ENCODE measurements at regions not wholly inside any gene's neighbourhood (a gene's known extent, or its start where the extent isn't known, plus 50 kb on each side); places are given as distances from the start of the nearest gene placed in this dataset.

- Mint-ChIP-seq H3K27ac (no peak overlapping the region), H3K4me3 (no peak overlapping the region), H3K27me3 (no peaks in the 10 kb centered on the region), H3K9me3 (peaks cover 4% of the 10 kb centered on the region), H3K4me1 (no peaks in the 10 kb centered on the region), H3K36me3 (no peaks in the 10 kb centered on the region)
- no peak for ATAC-seq
Observed at GRCh38 chr1:87706779-87707228, 378.1 kb downstream of the LMO4 start.

DNA sequence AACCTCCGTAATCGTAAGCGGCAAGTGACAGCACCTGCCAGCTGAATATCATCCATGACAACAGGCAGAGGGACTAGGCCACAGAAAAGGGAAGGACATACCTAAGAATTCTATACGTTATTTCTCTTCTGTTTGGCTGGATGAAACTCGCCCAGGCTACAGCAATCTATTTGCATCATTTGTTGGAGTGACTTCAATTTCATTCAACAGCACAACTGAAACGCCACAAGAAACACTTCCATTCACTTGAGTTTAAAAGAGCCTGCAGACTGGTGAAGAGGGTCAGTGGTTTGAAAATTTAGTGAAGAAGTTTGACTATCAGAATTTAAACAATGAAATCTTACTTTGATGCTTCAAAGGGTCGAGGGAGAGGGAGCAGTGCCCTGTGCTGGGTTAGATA, 378.7 kb downstream of the LMO4 start:
- no peak overlapping the region for H3K4me3 Mint-ChIP-seq
- H3K36me3 Mint-ChIP-seq, result no peaks in the 10 kb centered on the region
- peaks cover 3% of the 10 kb centered on the region for H3K9me3 Mint-ChIP-seq
- H3K27me3 Mint-ChIP-seq, result no peaks in the 10 kb centered on the region
- no peak overlapping the region for H3K27ac Mint-ChIP-seq
- no peak for ATAC-seq
- no peaks in the 10 kb centered on the region for H3K4me1 Mint-ChIP-seq

- no peak overlapping the region for H3K4me3 Mint-ChIP-seq
- H3K9me3 Mint-ChIP-seq, result peaks cover 3% of the 10 kb centered on the region
- no peaks in the 10 kb centered on the region for H3K27me3 Mint-ChIP-seq
- H3K4me1 Mint-ChIP-seq, result peaks cover 7% of the 10 kb centered on the region
- no peak overlapping the region for H3K27ac Mint-ChIP-seq
- H3K36me3 Mint-ChIP-seq, result no peaks in the 10 kb centered on the region
- ATAC-seq, result no peak
Observed at GRCh38 chr1:87712261-87713010, 383.8 kb downstream of the LMO4 start.

GRCh38 chr1:87714278-87714677, 385.6 kb downstream of the LMO4 start:
- Mint-ChIP-seq H3K9me3 (peaks cover 3% of the 10 kb centered on the region), H3K4me3 (no peak overlapping the region), H3K27ac (no peak overlapping the region), H3K36me3 (no peaks in the 10 kb centered on the region), H3K4me1 (peaks cover 13% of the 10 kb centered on the region), H3K27me3 (no peaks in the 10 kb centered on the region)
- ATAC-seq, result no peak

- ATAC-seq, result no peak
- Mint-ChIP-seq H3K27ac (no peak overlapping the region), H3K27me3 (no peaks in the 10 kb centered on the region), H3K4me1 (peaks cover 13% of the 10 kb centered on the region), H3K36me3 (no peaks in the 10 kb centered on the region), H3K9me3 (peaks cover 3% of the 10 kb centered on the region), H3K4me3 (no peak overlapping the region)
Observed at GRCh38 chr1:87715052-87715451, 386.4 kb downstream of the LMO4 start.

- H3K4me3 Mint-ChIP-seq, result no peak overlapping the region
- H3K4me1 Mint-ChIP-seq, result peaks cover 13% of the 10 kb centered on the region
- H3K9me3 Mint-ChIP-seq, result peaks cover under 1% of the 10 kb centered on the region
- no peaks in the 10 kb centered on the region for H3K27me3 Mint-ChIP-seq
- no peak for ATAC-seq
- H3K27ac Mint-ChIP-seq, result no peak overlapping the region
- H3K36me3 Mint-ChIP-seq, result no peaks in the 10 kb centered on the region
Observed at GRCh38 chr1:87715471-87715870, 386.8 kb downstream of the LMO4 start.

GRCh38 chr1:87717157-87717670, 388.5 kb downstream of the LMO4 start:
- Mint-ChIP-seq H3K27ac (no peak overlapping the region), H3K27me3 (no peaks in the 10 kb centered on the region), H3K9me3 (no peaks in the 10 kb centered on the region), H3K4me3 (no peak overlapping the region), H3K4me1 (peaks cover 13% of the 10 kb centered on the region), H3K36me3 (no peaks in the 10 kb centered on the region)
- no peak for ATAC-seq

DNA sequence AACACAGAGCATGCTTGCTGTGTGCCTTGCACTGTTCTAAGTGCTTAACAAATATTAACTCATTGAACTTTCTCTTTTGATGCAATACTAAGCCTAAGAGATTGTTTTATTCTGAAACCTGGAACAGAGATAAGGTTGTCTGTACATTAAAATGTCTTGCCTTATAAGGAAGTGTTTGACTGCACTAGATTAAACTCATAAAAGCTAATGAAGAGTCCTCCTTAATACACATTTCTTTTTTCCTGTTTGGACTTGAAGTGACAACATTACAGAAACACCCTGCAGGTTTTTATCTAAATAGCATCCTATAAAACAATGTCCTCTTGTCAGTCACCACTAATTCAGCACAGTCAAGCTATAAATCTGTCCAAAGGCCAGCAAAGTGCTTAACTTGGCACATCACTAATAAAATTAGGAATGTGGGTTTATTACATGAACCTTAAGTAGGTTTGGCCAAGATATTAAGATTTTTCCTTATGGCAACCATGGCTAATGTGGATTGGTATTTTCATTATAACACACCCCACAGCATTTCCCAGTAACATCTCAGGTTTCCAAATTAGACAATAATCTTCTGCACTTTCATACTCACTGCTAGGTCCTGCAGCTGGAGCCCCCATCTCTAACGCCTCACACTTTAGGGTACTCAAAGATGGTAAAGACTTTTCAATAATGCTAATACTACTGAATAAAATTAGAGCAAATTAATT, 389.7 kb downstream of the LMO4 start:
- H3K36me3 Mint-ChIP-seq, result no peaks in the 10 kb centered on the region
- H3K9me3 Mint-ChIP-seq, result no peaks in the 10 kb centered on the region
- no peak for ATAC-seq
- H3K4me3 Mint-ChIP-seq, result no peak overlapping the region
- H3K27me3 Mint-ChIP-seq, result no peaks in the 10 kb centered on the region
- H3K27ac Mint-ChIP-seq, result no peak overlapping the region
- peaks cover 13% of the 10 kb centered on the region for H3K4me1 Mint-ChIP-seq

GRCh38 chr1:87719658-87720057, 391.0 kb downstream of the LMO4 start:
- H3K9me3 Mint-ChIP-seq, result no peaks in the 10 kb centered on the region
- H3K27ac Mint-ChIP-seq, result no peak overlapping the region
- no peak overlapping the region for H3K4me3 Mint-ChIP-seq
- H3K4me1 Mint-ChIP-seq, result peaks cover 13% of the 10 kb centered on the region
- H3K27me3 Mint-ChIP-seq, result no peaks in the 10 kb centered on the region
- H3K36me3 Mint-ChIP-seq, result no peaks in the 10 kb centered on the region
- no peak for ATAC-seq

GRCh38 chr1:87720561-87720960, 391.9 kb downstream of the LMO4 start:
- ATAC-seq, result no peak
- no peak overlapping the region for H3K27ac Mint-ChIP-seq
- H3K4me3 Mint-ChIP-seq, result no peak overlapping the region
- no peaks in the 10 kb centered on the region for H3K27me3 Mint-ChIP-seq
- peaks cover 13% of the 10 kb centered on the region for H3K4me1 Mint-ChIP-seq
- no peaks in the 10 kb centered on the region for H3K36me3 Mint-ChIP-seq
- H3K9me3 Mint-ChIP-seq, result no peaks in the 10 kb centered on the region

DNA sequence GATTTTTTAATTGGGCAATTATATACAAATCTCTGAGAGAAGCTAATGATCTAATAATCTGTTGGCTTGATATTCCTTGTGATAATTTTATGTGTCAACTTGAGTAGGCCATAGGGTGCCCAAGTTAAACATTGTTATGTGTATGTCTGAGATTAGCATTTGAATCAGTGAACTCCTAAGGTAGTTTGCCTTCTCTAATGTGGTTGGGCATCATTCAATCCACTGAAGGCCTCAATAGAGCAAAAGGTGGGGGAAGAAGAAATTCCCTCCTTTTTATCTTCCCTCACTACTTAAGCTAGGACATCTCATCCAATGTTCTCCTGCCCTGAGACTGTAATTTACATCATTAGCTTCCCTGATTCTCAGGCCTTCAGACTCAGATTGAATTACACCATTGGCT, 394.5 kb downstream of the LMO4 start:
- ATAC-seq, result no peak
- Mint-ChIP-seq H3K27me3 (no peaks in the 10 kb centered on the region), H3K36me3 (no peaks in the 10 kb centered on the region), H3K4me3 (no peak overlapping the region), H3K27ac (no peak overlapping the region), H3K4me1 (no peaks in the 10 kb centered on the region), H3K9me3 (no peaks in the 10 kb centered on the region)

- Mint-ChIP-seq H3K4me3 (no peak overlapping the region), H3K4me1 (no peaks in the 10 kb centered on the region), H3K27ac (no peak overlapping the region), H3K9me3 (no peaks in the 10 kb centered on the region), H3K27me3 (no peaks in the 10 kb centered on the region), H3K36me3 (no peaks in the 10 kb centered on the region)
- ATAC-seq, result no peak
Observed at GRCh38 chr1:87728169-87728568, 399.5 kb downstream of the LMO4 start.

DNA sequence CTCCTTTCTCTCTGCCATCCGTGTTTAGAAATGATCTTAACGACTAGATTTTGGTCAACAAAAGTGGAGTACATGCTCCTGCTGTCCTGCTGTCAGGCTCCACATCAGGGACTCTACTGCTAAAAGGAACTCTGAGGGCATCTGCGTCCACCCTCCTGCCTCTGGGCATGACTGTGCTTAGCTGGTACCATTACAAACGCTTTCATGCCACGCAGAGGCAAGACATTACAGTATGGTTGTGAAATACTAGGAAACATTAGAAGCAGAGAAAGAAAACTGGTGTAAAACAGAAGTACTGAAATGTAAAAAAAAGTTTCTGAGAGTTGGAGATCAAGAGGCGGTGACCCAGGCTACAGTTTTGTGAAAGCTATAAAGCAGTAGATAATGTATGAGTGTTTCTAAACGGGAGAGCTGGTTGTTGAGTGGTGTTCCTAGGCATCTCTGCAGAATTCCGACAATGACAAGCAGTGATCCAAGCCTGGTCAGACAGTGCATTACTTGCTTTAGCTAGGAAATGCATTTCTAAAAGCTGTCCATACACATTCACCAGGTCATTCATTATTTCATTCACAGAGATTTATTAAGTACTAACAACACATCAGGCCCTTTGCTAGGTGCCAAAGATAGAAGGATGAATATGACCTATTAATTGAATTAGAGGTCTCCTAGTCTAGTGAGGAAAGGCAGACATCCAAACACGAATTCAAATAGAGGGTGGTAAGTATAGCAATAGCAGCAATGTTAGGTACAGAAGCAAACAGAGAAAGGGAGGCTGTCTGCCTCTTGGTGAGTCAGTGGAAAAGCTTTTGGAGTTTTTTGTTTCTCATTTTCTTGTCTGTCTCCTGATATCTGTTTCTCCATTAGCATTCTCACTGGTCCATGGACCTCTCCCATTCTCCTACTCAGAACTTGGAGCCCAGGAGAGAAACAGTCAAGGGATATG, 401.9 kb downstream of the LMO4 start:
- no peaks in the 10 kb centered on the region for H3K27me3 Mint-ChIP-seq
- H3K4me3 Mint-ChIP-seq, result no peak overlapping the region
- H3K27ac Mint-ChIP-seq, result no peak overlapping the region
- no peaks in the 10 kb centered on the region for H3K9me3 Mint-ChIP-seq
- H3K36me3 Mint-ChIP-seq, result no peaks in the 10 kb centered on the region
- H3K4me1 Mint-ChIP-seq, result no peaks in the 10 kb centered on the region
- no peak for ATAC-seq

DNA sequence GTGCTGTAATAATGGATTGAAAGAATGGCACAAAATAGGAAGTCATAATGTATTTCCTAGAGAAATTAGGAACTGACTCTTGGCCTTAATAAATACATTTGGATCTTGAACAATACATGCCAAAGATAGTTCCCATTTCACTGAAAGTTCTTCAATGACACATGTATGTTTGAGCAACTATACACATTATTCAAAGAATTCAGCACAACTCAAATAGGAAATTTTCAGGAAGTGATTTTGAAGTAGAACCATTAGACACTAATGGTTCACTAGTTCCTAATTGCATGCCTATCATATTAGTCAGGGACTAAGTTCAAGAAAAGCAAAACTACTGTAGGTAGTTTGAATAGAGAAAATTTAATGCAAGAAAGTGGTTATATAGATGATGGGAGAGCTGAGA, 404.7 kb downstream of the LMO4 start:
- H3K36me3 Mint-ChIP-seq, result no peaks in the 10 kb centered on the region
- H3K27ac Mint-ChIP-seq, result no peak overlapping the region
- H3K9me3 Mint-ChIP-seq, result no peaks in the 10 kb centered on the region
- no peaks in the 10 kb centered on the region for H3K4me1 Mint-ChIP-seq
- no peak overlapping the region for H3K4me3 Mint-ChIP-seq
- no peaks in the 10 kb centered on the region for H3K27me3 Mint-ChIP-seq
- no peak for ATAC-seq

DNA sequence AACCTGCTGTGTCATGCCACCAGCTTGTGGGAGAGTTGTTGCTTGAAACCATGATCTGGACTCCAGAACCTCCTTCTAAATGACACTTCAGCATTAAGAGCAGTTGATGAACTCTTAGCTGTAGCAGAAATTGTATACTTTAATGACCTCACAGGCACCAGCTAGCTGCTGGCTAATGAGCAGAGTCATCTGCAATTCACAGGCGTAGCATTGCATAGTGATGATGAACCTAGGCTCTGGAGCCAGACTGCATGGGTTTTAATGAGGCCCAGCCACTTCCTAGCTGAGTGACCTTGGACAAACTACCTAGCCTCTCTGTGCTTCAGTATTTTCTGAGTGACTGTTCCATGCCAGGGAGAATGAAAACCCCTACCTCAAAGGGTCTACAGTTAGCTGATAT, 407.1 kb downstream of the LMO4 start:
- Mint-ChIP-seq H3K9me3 (no peaks in the 10 kb centered on the region), H3K27me3 (no peaks in the 10 kb centered on the region), H3K4me3 (no peak overlapping the region), H3K4me1 (no peaks in the 10 kb centered on the region), H3K27ac (no peak overlapping the region), H3K36me3 (no peaks in the 10 kb centered on the region)
- no peak for ATAC-seq
